ENCODE measurements at regions not wholly inside any gene's neighbourhood (a gene's known extent, or its start where the extent isn't known, plus 50 kb on each side); places are given as distances from the start of the nearest gene placed in this dataset.
"Not testable (repeated sequence)": the region's sequence is repeated elsewhere in the genome, so short reads cannot be mapped to it uniquely, and the experiment has no call there.

DNA sequence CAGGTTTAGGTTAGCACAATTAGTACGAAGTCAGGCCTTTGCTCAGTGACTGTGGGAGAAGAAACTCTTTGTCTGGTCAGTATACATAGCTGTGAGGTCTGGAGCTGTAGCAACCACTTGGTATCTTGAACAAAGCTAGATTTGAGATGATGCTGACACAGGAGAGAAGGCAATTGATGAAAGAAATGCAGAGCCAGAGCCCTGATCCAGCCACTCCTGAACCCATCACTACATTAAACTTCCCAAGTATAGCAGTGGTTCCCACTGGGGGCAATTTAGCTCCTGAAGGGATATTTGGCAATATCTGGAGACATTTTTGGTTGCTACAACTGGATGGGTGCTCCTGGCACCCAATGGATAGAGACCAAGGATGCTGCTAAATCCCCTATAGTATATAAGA lies 143.9 kb upstream of the SPRED2 start:
- Mint-ChIP-seq H3K27ac (peak overlapping the region in 1 of 6 donors; percentile 73), H3K4me3 (no peak overlapping the region), H3K27me3 (no peaks in the 10 kb centered on the region), H3K4me1 (peaks cover 7 to 26% (median 16%) of the 10 kb centered on the region in 3 donors), H3K36me3 (no peaks in the 10 kb centered on the region), H3K9me3 (no peaks in the 10 kb centered on the region)
- ATAC-seq (ENCODE audit: low read depth in 2 of 2) = no peak
- no peak for DNase-seq

DNA sequence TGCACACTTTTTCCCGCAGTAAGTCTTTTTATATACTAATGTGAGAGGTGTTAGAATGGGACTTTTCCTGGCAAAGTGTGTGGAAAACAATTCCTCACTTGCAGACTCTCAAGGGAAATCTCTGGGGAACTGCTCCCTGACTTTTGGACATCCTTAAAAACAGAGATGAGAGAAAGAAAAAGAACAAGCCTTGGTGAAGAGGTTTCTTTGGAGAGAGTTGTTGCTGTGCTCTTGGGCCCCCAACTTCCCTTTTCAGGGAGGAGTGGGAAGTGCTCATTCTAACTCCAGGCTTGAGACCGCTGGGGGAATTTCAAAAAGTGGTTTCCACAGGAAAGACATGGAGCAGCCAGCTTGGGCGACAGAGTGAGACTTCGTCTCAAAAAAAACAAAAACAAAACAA lies 142.6 kb upstream of the SPRED2 start:
- no peak for ATAC-seq (ENCODE audit: low read depth in 2 of 2)
- Mint-ChIP-seq H3K4me1 (peaks cover 5 to 19% (median 16%) of the 10 kb centered on the region in 3 donors), H3K9me3 (no peaks in the 10 kb centered on the region), H3K27me3 (peaks cover 0 to under 1% (median 0%) of the 10 kb centered on the region in 3 donors), H3K36me3 (no peaks in the 10 kb centered on the region), H3K4me3 (peak overlapping the region in 1 of 8 donors; percentile 30), H3K27ac (peak overlapping the region in 1 of 6 donors; percentile 85)
- DNase-seq = no peak

DNA sequence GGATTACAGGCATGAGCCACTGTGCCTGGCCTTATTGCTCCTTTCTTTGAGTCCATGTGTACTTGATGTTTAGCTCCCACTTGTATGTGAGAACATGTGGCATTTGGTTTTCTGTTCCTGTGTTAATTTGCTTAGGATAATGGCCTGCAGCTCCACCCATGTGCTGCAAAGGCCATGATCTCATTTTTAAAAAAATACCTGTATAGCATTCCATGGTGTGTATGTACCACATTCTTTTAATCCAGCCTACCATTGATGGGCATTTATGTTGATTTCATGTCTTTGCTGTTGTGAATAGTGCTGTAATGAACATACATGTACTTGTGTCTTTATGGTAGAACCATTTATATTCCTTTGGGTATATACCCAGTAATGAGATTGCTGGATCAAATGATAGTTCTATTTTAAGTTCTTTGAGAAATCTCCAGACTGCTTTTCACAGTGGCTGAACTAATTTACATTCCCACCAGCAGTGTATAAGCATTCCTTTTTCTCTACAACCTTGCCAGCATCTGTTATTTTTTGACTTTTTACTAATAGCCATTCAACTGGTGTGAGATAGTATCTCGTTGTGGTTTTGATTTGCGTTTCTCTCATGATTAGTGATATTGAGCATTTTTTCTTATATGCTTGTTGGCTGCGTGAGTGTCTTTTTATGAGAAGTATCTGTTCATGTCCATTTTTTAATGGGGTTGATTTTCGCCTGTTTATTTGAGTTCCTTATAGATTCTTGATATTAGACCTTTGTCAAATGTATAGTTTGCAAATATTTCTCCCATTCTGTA lies 136.4 kb upstream of the SPRED2 start:
- not testable (repeated sequence) for H3K36me3 Mint-ChIP-seq; ATAC-seq (ENCODE audit: low read depth in 2 of 2); H3K27me3 Mint-ChIP-seq; H3K27ac Mint-ChIP-seq; H3K4me3 Mint-ChIP-seq; H3K9me3 Mint-ChIP-seq; DNase-seq
- peaks cover 14 to 16% (median 14%) of the 10 kb centered on the region in 3 donors for H3K4me1 Mint-ChIP-seq

- peak overlapping the region in 1 of 6 donors; percentile 72 for H3K27ac Mint-ChIP-seq
- no peaks in the 10 kb centered on the region for H3K36me3 Mint-ChIP-seq
- ATAC-seq (ENCODE audit: low read depth in 2 of 2) (peak; percentile 50 to 65), DNase-seq (no peak)
- peaks cover 0 to 6% (median 0%) of the 10 kb centered on the region in 3 donors for H3K27me3 Mint-ChIP-seq
- H3K9me3 Mint-ChIP-seq = peaks cover 0 to 2% (median 0%) of the 10 kb centered on the region in 7 donors
- peaks cover 7 to 12% (median 8%) of the 10 kb centered on the region in 3 donors for H3K4me1 Mint-ChIP-seq
- H3K4me3 Mint-ChIP-seq = peak overlapping the region in 6 of 8 donors; percentile 50 to 88 (median 68)
Measured at GRCh38 chr2:65566617-65567016, 134.2 kb upstream of the SPRED2 start.

DNA sequence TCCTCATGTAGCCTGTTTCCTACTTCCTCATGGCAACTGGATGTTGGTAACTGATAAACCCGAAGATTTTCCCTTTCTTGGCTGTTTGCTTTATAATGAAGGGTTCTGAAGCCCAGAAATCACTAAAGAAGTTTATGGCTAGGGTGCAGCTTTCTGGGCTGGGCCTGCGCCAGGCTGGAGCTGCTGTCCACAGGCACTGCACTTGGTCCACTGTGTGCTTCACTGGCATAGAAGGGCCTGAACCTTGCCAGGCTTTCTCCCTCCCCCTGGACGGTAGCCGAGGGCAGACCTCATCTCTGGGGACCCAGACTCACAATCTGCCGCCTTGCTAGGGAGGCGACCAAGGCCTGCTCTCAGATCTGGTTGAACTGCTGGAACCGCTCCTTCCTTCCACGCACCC lies 133.3 kb upstream of the SPRED2 start:
- H3K4me1 Mint-ChIP-seq = peaks cover 7 to 12% (median 8%) of the 10 kb centered on the region in 3 donors
- H3K27ac Mint-ChIP-seq = peak overlapping the region in 2 of 6 donors; percentile 7 to 18
- ATAC-seq (ENCODE audit: low read depth in 2 of 2) = no peak
- no peak for DNase-seq
- peaks cover 0 to 2% (median 0%) of the 10 kb centered on the region in 7 donors for H3K9me3 Mint-ChIP-seq
- no peaks in the 10 kb centered on the region for H3K36me3 Mint-ChIP-seq
- H3K27me3 Mint-ChIP-seq = peaks cover 0 to 6% (median 0%) of the 10 kb centered on the region in 3 donors
- H3K4me3 Mint-ChIP-seq = no peak overlapping the region

- H3K4me1 Mint-ChIP-seq = peaks cover 7 to 12% (median 8%) of the 10 kb centered on the region in 3 donors
- DNase-seq = no peak
- no peaks in the 10 kb centered on the region for H3K36me3 Mint-ChIP-seq
- peaks cover 0 to 2% (median 0%) of the 10 kb centered on the region in 7 donors for H3K9me3 Mint-ChIP-seq
- no peak overlapping the region for H3K27ac Mint-ChIP-seq
- no peak for ATAC-seq (ENCODE audit: low read depth in 2 of 2)
- no peak overlapping the region for H3K4me3 Mint-ChIP-seq
- no peaks in the 10 kb centered on the region for H3K27me3 Mint-ChIP-seq
Measured at GRCh38 chr2:65564299-65564698, 131.9 kb upstream of the SPRED2 start.

- Mint-ChIP-seq H3K36me3 (no peaks in the 10 kb centered on the region), H3K4me3 (no peak overlapping the region), H3K27me3 (no peaks in the 10 kb centered on the region), H3K9me3 (peaks cover 0 to 2% (median 0%) of the 10 kb centered on the region in 7 donors), H3K27ac (peak overlapping the region in 1 of 6 donors; percentile 20), H3K4me1 (peaks cover 7 to 12% (median 8%) of the 10 kb centered on the region in 3 donors)
- no peak for DNase-seq
- no peak for ATAC-seq (ENCODE audit: low read depth in 2 of 2)
Measured at GRCh38 chr2:65562890-65563289, 130.5 kb upstream of the SPRED2 start.

DNA sequence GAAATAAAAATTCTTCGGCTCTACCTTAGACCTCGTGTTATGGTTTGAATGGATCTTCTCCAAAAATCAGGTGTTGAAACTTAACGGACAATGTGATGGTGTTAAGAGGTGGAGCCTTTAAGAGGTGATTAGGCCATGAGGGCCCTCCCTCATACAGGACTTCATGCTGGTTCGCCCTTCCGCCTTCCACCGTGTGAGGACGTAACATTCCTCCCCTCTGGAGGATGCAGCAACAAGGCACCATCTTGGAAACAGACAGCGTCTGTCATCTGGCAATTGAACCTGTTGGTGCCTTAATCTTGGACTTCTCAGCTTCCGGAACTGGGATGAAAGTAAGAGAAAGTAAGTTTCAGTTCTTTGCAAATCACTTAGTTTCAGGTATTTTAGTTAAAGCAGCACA lies 126.3 kb upstream of the SPRED2 start:
- Mint-ChIP-seq H3K9me3 (peaks cover 0 to 2% (median 0%) of the 10 kb centered on the region in 7 donors), H3K27ac (no peak overlapping the region), H3K36me3 (no peaks in the 10 kb centered on the region), H3K4me1 (peaks cover 23 to 30% (median 26%) of the 10 kb centered on the region in 3 donors), H3K4me3 (no peak overlapping the region), H3K27me3 (no peaks in the 10 kb centered on the region)
- ATAC-seq (ENCODE audit: low read depth in 2 of 2) (no peak), DNase-seq (no peak)

- no peaks in the 10 kb centered on the region for H3K36me3 Mint-ChIP-seq
- no peak overlapping the region for H3K4me3 Mint-ChIP-seq
- H3K27me3 Mint-ChIP-seq = no peaks in the 10 kb centered on the region
- ATAC-seq (ENCODE audit: low read depth in 2 of 2) (no peak), DNase-seq (no peak)
- peaks cover 28 to 39% (median 32%) of the 10 kb centered on the region in 3 donors for H3K4me1 Mint-ChIP-seq
- H3K27ac Mint-ChIP-seq = peak overlapping the region in 2 of 6 donors; percentile 19 to 58
- H3K9me3 Mint-ChIP-seq = peaks cover 0 to 2% (median 0%) of the 10 kb centered on the region in 7 donors
Measured at GRCh38 chr2:65557616-65558573, 125.5 kb upstream of the SPRED2 start.

DNA sequence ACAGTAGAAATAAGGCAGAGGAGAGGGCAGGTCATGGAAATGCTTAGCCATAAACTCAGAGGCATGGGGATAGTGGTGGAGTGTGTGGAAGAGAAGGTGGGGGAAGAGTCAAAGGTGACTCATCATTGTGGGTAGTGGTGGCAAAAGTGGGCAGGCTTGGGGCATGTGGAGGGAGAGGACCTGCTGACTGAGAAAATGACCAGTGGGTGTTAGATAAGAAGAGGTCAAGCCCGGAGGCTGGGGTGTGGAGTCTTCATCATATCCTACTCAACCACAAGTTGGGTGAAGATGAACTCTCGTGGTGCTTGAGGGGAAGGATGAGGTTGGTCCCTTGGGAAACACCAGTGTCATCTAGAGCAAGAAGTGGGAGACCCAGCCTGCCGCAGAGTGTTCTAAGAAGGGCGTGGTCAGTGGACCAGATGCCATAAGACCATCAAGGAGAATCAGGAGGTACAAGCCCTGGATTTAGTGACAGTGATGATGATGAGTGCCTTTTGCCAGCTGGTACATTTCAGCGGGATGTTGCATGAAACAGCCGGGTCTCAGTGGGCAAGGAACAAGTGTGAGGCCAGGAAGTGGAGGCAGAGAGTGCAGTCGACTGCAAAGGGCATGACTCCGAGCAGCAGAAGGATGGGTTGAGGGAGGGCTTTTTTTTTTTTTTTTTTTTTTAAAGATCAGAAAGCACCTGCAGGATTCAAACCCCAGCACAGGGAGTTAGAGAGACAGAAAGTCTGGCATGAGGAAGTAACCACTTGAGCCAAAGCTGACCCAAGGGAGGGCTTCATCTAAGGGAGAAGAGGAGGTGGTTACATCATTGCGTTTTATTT lies 122.6 kb upstream of the SPRED2 start:
- Mint-ChIP-seq H3K27me3 (no peaks in the 10 kb centered on the region), H3K4me1 (peaks cover 28 to 39% (median 32%) of the 10 kb centered on the region in 3 donors), H3K4me3 (peak overlapping the region in 6 of 8 donors; percentile 6 to 48 (median 15)), H3K36me3 (no peaks in the 10 kb centered on the region), H3K27ac (peak overlapping the region in 3 of 6 donors; percentile 44 to 71 (median 67)), H3K9me3 (no peaks in the 10 kb centered on the region)
- DNase-seq (no peak), ATAC-seq (ENCODE audit: low read depth in 2 of 2) (peak; percentile 23 to 41)

DNA sequence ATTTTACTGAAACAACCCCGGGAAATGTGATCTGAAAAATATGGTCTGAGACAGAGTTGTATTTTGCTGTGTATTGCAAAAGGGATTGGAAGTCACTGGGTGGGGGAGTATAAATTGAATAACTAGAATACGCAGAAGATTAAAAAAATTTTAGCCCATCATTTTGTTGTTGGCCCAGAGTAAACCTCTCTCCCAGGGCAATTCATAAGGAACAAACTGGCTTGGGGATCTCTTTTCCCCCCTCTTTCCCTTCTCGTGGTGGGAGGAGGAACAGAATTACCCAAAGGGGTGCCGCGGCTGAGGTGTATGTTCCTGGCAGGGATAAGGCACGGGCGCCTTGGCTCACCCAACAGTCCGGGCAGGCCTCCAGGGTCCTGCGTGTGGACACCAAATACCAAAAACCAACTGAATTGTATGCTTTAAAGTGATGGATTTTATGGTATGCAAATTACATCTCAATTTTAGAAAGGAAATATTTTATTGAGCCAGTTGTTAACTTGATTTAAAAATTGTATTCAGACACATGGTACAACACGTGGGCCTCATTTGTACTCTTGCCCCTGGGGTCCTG lies 121.2 kb upstream of the SPRED2 start:
- Mint-ChIP-seq H3K27ac (peak overlapping the region in 1 of 6 donors; percentile 4), H3K9me3 (no peaks in the 10 kb centered on the region), H3K4me3 (no peak overlapping the region), H3K36me3 (no peaks in the 10 kb centered on the region), H3K27me3 (no peaks in the 10 kb centered on the region), H3K4me1 (peaks cover 28 to 39% (median 32%) of the 10 kb centered on the region in 3 donors)
- no peak for DNase-seq
- ATAC-seq (ENCODE audit: low read depth in 2 of 2) = no peak

DNA sequence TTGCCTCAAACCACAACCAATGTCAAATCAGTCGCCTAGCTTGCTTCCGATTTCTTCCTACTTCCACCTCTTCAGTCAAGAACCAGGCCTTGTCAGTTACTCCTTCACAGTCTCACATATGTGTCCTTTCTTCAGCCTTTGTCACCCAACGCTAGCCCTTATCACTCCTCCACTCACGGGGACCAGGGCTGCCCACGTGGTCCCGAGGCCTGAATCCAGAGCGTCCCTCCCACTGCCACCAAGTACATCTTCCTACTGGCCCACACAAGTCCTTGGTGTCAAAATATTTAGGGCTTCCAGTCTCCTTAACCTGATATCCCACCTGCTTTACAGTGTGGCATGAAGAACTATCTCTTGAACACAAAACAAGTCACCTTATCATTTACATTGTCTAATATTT lies 119.1 kb upstream of the SPRED2 start:
- Mint-ChIP-seq H3K27me3 (no peaks in the 10 kb centered on the region), H3K27ac (peak overlapping the region in 1 of 6 donors; percentile 23), H3K36me3 (no peaks in the 10 kb centered on the region), H3K4me1 (peaks cover 26 to 34% (median 32%) of the 10 kb centered on the region in 3 donors), H3K9me3 (no peaks in the 10 kb centered on the region), H3K4me3 (no peak overlapping the region)
- DNase-seq (no peak), ATAC-seq (ENCODE audit: low read depth in 2 of 2) (no peak)

Data from naive B cell (primary cell).